ENCODE measurements at regions not wholly inside any gene's neighbourhood (a gene's known extent, or its start where the extent isn't known, plus 50 kb on each side); places are given as distances from the start of the nearest gene placed in this dataset.
"Not testable (repeated sequence)": the region's sequence is repeated elsewhere in the genome, so short reads cannot be mapped to it uniquely, and the experiment has no call there.

DNA sequence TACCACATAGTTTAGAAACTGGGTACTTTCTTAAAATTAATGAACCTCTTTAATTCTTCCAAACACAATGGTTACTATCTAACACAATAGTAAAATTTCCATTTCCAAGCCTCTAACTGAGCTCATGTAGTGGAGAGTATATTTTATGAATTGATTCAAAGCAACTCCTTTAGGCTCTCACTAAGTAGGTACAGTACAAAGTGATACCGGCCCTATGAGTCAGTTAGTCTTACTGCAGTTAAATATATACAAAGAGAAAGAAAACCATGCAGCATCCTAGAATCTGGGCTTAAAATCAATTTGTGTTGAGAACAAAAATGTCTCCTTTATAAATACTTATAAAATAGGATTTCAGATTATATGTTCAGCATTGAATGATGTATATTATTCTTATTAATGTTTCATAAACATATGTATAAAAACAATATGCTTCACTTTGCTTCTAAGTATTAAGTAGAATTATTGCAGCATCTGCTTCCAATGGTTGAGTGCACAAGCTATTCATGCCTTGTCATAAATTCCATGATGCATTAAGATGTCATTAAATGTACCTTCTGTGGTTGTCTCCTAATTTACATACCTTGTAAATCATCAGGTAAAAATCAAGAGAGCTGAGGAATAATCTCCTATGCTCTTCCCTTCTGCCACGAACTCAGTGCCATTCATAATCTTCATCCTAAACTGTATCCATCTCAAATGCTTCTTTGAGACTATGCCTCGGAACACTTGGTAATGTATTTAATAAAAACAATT is 1037.8 kb downstream of the STPG2 start:
- DNase-seq (ENCODE audit: low spot score): no peak

DNA sequence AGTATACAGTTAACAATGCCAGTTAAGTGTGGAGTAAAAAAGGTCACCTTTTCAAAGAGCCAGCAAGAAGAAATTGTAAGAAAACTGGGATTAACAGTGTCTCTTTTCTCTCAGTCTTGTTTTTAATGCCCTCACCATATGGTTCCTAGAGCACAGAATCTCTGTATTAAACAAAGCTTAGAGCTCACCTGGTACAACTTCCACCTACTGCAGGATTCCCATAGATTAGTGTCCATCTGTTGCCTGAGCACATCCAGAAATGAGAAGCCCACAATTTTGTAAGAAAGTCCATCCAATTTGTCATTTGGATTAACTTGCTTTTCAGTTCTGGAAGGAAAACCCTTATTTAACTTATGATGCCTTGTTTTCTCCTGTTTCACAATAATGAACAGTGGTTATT is 1037.1 kb downstream of the STPG2 start:
- DNase-seq (ENCODE audit: low spot score): no peak

DNA sequence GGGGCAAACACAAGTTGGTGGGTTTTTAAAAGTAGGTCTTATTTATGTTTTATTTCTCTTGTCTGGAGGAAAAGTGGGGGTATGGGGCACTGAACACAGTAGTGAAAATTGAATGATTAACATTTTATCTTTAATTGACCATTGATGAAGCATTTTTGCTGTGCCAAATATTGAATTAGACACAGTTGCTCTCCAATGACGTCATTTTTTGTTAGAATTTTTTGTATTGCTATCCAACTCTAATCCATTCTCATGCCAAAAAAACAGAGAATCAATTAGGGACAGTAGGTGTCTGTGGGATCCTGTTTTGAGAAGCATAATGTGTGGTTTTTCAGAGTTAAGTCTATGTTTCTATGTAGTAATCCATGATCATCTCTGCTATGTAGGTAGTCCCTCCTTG is 1032.8 kb downstream of the STPG2 start:
- no peak for DNase-seq (ENCODE audit: low spot score)

DNA sequence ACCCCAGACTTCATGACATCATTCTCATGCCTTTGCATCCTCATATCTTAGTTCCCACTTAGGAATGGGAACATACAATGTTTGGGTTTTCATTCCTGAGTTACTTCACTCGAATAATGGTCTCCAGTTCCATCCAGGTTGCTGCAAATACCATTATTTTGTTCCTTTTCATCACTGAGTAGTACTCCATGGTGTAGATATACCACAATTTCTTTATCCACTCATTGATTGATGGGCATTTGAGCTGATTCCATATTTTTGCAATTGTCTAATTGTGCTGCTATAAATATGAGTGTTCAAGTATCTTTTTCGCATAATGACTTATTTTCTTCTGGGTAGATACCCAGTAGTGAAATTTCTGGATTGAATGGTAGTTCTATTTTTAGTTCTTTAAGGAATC is 1026.8 kb downstream of the STPG2 start:
- DNase-seq (ENCODE audit: low spot score): no peak

DNA sequence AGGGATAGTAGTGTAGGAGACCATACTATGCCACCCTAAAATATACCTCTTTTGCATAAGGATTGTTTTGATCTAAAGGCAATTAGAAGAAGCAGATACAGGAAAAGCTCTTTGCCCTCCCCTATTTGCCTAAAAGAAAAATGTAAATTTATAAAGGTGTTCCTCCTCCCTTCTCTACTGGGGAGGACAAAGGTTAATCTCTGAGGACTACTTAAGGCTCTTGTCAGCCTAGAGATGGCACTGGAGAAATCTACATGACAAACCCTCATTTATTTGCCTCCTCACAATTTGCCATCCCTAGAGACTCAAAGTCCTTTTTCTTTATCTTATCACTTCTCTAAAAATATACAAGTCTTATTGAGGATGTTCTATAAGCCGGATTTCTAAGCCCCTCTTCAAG is 1021.8 kb downstream of the STPG2 start:
- no peak for DNase-seq (ENCODE audit: low spot score)

DNA sequence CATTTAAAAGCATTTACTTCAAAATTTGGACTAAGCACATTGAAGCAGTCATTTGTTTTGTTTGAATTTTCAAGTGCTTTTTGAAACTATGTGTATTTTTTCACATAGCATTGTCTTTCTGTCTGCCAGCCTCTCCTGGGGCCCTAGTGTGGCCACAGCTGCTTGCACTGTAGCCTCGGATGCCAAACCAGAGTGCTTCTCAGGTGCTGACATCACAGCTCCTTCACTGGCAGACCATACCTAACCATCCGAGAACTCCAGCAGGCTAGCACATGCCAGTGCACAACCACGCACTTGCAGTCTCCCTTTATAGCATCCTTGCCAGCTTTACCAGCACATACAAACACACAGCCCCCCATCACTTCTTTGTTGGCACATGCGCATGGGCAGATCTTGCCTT is 1019.7 kb downstream of the STPG2 start:
- DNase-seq (ENCODE audit: low spot score): no peak

DNA sequence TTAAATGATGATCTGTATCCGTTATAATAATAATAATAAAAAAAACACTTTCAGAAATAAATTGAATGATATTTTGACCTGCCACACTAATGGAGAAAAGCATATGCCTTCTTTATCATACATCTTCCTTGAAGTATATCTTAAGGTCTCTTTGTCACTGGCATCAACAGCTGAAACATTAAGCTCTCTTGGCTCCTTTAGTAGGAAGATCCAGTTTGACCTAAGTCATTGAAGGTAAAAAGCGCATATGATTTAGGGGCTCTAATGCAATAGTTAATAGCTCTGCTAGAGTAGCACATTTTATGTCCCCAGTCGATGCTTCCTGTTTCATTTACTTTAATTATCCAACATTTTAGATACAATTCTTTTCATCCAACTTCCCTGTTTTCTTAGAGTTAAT is 1010.8 kb downstream of the STPG2 start:
- no peak for DNase-seq (ENCODE audit: low spot score)

DNA sequence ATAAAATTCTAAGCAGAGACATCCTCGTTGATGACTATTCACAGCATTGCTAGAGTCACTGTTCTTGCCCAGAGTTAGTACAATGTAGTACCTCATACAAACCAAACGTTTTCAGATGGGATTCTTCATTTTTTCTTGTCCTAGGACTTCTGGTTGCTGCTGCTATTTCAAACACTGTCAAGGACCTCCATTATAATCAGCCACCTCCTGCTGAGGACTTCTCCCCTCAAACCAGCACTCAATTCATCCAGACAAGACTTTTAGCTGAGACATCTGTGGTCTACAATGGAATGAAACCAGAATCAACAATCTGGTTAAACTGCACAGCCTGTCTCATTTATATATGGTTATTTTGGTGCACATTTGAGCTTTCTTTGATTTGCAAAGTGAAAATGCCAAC is 1008.8 kb downstream of the STPG2 start:
- DNase-seq (ENCODE audit: low spot score): no peak

DNA sequence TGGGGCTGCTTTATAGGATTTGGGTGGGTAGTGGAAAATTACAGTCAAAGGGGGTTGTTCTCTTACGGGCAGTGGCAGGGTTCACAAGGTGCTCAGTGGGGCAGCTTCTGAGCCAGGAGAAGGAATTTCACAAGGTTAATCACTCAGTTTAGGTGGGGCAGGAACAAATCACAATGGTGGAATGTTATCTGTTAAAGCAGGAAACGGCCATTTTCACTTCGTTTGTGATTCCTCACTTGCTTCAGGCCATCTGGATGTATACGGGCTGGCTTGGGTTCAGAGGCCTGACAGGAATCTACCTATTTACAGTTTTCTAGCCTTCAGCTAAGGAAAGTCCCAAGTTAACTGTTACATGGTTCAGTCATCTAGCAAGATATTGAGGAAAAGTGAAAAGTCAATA is 1003.5 kb downstream of the STPG2 start:
- DNase-seq (ENCODE audit: low spot score): no peak

DNA sequence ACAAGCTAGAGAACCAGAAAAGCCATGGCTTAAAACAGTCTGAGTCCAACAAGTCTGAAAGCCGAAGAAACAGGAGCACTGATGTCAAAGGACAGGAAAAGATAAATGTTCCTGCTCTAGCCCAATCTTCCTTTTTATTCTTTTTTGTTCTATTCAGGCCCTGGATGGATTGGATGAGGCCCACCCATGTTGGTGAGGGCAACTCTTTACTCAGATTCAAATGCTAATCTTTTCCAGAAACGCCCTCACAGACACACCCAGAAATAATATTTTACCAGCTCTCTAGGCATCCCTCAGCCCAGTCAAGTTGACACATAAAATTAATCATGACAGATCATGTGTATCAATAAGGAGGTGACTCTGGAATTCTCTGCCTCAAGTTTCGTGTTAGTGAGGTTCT is 1002.7 kb downstream of the STPG2 start:
- no peak for DNase-seq (ENCODE audit: low spot score)

DNA sequence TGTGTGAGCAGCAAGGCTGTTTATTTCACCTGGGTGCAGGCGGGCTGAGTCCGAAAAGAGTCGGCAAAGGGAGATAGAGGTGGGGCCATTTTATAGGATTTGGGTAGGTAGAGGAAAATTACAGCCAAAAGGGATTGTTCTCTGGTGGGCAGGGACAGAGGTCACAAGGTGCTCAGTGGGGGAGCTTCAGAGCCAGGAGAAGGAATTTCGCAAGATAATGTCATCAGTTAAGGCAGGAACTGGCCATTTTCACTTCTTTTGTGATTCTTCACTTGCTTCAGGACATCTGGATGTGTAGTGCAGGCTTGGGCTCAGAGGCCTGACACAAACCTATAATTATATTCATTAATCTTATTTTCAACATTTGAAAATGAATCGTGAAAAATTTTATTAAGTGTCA is 1001.9 kb downstream of the STPG2 start:
- not testable (repeated sequence) for DNase-seq (ENCODE audit: low spot score)

DNA sequence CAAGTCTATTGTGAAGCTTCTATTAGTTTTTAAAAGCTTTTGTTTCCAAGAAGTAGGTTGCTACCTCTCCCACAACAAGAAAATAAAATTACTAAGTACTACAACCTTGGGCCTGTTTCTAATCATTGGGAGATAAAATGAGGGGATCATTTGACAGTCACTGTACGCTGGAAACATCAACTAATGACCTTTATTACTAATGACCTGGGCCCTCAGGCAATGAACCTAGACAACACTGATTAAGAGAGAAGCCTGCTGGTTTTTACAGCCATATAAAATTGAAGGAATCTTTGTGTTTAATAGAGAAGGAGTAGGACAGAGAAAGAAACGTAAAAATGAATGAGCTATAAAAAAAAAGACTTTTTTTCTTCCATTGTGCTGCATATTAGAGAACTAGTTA is 1000.9 kb downstream of the STPG2 start:
- no peak for DNase-seq (ENCODE audit: low spot score)

DNA sequence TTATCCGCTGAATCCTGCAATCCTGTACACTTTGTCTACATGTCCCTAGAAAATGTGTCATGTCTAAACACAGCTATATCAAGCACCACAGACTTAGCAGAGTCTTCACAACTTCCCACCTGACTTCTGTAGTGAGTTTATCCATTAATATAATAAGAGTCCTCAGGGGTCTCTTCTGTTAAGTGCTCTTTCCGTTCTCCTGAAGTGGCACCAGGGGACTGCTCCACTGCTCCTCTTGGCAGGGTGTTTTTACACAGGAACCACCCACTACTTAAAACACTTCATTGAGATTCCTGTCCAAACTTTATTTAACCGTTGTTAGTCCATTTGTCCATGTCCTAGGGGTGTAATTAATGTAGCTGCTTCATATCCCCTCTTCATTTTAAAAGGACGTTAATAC is 1000.4 kb downstream of the STPG2 start:
- no peak for DNase-seq (ENCODE audit: low spot score)

DNA sequence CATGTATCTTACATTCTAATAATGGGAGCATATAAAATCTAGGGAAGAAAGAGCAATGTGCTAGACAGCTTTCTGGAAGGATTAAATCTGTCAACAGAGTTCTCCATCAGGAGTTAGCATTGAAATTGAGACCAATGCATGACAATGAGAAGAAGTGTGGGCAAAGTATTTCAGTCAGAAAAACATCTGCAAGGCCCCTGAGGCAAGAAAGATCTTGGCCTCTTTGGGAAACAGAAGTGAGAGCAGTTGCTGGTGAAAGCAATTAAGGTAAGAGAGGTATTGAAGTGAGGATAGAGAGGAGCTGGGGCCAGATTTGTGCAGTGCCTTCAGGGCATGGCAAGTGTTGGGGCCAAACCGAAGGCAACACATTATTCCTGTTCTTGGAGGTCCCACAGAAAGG is 999.1 kb downstream of the STPG2 start:
- no peak for DNase-seq (ENCODE audit: low spot score)

DNA sequence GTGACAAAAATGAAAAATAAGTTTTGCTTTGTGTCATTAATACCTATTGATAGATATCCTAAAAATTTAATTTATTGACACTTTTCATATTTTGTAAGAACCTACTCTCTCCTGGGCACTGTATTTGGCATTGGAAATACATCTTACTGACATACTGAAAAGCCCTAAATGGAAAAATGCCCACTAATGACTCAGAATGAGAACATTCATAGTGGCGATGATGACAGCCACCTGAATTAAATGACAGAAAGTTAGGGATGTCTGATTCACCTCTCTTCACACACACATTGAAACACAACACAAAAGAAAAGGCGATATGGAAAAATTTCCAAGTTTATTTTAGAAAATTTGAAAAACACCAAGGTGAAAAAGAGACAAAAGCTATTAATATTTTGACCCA is 992.3 kb downstream of the STPG2 start:
- DNase-seq (ENCODE audit: low spot score): no peak

DNA sequence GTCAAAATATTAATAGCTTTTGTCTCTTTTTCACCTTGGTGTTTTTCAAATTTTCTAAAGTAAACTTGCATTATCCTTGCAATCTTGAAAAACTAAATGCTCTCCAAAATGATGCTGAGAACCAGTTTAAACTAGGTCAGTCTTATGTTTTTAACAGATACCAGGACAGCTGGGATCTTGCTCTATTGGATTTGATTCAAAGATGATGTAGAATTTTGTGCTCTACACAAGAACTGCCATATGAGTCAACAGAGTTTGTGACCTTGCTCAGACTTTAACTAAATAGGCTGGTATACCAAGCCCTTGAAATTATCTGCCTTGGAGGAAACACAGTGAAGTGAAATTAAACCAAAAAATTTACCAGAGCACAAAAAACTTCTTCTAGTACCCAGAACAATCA is 991.1 kb downstream of the STPG2 start:
- no peak for DNase-seq (ENCODE audit: low spot score)

DNA sequence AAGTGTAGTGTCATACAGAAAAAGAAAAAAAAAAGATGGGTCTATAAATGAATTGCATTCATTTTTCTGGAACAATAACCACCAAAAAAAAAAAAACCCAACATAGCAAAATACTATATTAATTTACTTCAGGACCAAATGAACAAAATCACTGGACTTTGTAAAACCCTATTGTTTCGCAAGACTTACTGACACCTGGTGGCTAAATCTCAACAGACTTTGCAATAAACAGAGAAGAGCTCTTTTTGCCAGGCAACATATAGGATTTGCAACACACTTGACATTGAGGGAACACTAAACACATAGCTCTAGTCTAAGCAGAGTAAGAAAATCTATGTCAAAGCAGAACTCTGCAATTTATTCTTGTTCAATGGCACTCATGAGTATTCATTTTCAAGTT is 990.2 kb downstream of the STPG2 start:
- no peak for DNase-seq (ENCODE audit: low spot score)

DNA sequence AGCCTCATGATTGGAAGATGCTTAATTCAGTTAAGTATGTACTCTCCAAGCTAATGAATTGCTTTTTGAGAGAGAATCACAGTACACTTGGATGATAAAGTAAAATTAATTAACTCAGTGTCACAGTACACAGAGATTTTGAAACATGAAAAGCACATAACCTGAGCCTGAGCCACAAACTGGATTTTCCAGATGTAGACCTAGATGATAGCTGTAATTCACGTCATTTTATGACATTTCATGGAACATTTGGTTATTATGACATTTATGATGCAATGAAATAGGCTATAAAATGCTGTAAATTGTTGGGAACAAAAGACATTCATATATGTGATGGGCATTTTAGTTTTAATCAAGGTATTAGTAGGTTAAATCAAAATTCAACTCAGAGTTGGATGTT is 983.7 kb downstream of the STPG2 start:
- no peak for DNase-seq (ENCODE audit: low spot score)

DNA sequence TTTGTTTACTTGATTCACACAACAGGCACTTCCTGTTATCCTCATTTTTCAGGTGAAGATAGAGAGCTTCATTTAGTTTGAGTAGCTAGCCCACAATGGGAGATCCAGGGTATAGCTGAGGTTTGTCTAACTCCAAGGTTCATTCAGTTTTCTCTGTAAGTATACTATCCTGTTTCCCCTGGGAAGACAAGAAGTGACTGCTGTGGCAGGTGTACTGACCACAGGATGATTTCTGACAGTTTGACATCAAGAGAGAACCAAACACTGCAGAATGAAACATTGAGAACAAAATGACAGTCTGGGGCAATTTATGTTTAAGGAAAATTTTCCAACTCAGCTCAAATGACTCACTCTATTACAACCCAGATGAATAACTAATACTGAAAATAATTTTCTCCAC is 958.0 kb downstream of the STPG2 start:
- no peak for DNase-seq (ENCODE audit: low spot score)

DNA sequence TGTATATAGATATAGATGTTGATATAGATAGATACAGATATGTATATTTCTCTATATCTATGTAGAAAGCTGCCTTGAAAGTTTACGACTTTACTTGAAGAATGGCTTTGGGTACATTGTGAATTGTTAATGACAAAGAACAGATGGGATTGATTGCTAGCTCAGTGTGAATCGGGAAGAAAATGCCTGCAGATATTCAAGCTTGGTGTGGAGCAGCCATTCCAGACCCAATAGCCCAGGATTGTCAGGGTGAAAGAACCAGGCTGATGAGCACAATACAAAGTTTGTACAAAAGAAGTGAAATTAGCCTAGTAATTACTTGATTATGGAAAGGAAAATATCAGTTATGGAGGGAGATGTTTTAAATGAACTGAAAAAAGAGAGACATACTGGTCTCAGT is 946.2 kb downstream of the STPG2 start:
- DNase-seq (ENCODE audit: low spot score): no peak

DNA sequence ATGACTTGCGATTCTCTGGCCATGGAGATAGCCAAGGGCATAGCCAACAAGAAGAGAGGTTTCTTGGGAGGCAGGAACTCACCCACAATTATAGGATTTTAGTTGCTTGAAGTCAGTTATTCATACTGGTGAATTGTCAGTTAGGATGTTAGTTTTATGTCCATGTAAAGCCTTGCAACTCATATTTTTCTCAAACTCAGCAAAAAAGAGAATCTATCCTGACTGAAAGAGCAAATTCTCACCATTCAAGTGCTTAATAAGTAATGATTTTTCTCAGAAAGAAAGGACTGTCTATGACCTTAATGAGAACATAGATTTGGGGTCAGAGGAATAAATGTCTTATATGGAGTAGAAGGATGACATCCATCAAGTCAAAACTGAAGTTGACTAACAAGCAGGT is 934.5 kb downstream of the STPG2 start:
- no peak for DNase-seq (ENCODE audit: low spot score)

DNA sequence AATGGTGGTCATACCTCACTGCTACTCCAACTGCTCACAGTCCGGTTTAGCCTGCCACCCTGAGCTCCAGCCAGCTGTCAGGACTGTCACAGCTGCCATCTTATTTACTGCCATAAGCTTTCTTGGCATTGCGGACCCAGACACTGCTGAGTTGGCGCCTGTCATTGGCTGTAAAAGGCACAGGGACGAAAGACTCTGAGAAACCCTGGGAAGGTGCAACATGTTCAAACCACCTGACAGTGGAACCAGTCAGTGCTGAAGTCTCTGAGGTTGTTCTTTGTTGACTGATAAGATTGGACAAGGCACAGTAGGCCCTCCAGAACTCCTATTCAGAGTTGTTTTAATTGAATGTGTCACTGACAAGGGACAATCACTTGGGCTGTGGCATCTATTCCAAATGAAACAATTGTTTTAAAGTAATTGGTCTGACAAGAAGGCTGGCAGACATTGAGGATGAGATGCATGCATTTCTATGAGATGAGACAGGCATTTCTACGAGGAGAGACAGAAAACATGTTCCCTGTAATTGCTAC is 927.8 kb downstream of the STPG2 start:
- no peak for DNase-seq (ENCODE audit: low spot score)

DNA sequence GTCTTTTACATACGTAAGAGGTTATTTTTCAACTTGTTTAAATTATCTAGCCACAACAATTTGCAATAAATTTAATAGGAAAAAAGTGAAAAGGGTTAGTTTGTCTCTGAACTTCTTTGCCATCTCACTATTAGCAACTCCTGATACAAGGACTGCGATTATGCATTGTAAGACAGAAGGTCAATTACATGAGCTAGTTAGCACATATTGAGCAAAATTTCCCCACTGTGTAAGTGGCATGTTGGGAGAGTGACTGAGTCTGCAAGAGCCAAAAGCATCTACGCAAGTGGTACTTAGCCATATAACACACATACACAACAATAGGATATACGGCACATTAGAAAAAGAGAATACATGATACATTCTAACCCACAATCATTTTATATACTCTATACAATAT is 927.2 kb downstream of the STPG2 start:
- no peak for DNase-seq (ENCODE audit: low spot score)

DNA sequence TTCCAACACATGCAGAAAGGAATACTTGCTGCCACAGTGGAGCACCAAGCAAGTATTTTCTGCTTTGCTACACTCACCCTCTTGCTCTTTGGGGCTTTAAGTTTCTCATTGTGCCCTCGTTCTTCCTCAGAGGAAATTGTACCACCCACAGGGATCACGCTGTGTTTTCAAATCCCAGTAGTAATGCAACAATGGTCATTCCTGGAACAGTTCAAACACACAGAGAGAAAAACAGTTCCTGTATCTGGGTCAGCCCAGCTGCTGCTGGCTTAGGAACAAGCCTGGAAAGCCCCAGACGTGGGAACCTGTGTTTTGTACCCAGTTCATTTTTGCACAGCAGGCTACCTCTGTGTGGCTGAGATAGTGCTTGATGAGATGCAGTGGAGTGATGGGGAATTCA is 907.8 kb downstream of the STPG2 start:
- DNase-seq (ENCODE audit: low spot score): no peak
